Middle frontal gyrus (tissue), 1 donor: ENCODE measurements at regions not wholly inside any gene's neighbourhood (a gene's known extent, or its start where the extent isn't known, plus 50 kb on each side); places are given as distances from the start of the nearest gene placed in this dataset.

Experiments
- DNase-seq: peaks from one replicate; pipeline ENCODE4 v3.0.0-alpha.2; 2015; ENCODE audit warnings: low spot score; ENCODE audit errors: extremely low spot score

DNA sequence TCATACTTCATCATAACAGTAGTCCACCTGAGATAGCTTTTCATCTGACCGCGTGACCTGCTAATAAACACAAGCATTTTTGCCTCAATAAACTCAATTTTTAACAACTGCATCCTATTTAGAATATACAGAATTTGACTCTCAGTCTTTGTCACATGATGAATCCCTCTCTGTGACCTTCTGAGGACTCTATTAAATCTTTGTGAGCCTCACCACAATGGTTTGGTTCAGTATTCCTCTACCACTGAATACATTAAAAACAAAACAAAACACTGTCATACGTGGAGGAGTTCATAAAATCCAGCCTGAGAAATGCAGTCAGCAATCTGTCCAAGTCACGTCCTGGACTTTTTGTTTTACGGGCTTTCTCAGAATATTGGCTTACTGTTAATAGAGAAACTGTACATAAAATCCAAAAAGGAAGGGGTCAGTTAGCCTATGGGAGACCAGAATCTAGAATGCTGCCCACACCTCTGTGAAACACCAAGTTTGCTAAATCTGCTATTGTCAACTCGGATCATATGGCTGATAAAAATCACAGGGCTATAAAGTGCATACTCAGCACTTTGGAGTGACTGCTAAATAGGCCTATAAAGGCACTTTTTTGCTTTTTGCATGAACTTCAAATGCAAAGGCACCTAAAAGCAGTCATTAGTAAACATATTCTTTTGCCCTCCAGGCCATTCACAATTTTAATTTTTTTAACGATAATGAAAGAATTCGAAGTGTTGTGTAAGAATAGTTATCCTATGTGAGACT is 190.3 kb upstream of the HDDC2 start:
- no peak for DNase-seq

DNA sequence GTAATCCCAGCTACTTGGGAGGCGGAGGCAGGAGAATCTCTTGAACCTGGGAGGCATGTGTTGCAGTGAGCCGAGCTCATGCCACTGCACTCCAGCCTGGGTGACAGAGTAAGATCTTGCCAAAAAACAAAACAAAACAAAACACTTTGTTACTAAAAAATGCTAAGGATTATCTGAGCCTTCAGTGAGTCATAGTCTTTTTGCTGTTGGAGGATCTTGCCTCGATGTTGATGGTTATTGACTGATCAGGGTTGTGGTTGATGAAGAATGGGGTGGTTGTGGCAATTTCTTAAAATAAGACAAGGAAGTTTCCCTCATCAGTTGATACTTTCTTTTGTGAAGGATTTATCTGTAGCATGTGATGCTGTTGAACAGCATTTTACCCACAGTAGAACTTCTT is 196.8 kb upstream of the HDDC2 start:
- no peak for DNase-seq

DNA sequence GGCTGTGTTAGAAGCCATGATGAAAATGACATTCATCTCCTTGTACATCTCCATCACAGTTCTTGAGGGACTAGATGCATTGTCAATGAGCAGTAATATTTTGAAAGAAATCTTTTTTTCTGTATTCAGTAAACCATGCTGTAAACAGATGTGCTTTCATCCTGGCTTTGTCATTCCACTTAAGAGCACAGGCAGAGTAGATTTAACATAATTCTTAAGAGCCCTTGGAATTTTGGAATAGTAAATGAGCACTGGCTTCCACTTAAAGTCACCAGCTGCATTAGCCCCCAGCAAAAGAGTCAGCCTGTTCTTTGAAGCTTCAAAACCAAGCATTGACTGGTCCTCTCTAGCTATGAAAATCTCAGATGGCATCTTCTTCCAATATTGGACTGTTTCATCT is 197.8 kb upstream of the HDDC2 start:
- DNase-seq = no peak

DNA sequence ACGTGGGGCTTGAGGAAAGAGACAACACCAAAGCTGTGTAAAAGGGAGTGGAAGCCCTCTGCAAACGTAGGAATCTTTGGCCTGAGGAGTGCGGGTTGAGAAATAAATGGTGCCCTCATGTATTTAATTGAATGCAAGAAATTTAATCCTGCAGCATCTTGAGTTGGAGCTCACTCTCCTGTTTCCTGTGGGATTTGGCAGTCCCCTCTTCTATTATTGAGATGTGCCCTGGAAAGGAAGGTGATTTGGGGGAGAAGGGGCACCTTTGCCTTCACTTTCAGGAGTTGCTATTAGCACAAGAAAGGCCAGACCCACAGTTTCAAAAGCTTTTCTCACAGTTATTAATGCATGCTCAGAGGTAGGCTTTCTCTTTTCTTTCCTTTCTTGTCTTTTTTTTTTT is 201.4 kb upstream of the HDDC2 start:
- no peak for DNase-seq

DNA sequence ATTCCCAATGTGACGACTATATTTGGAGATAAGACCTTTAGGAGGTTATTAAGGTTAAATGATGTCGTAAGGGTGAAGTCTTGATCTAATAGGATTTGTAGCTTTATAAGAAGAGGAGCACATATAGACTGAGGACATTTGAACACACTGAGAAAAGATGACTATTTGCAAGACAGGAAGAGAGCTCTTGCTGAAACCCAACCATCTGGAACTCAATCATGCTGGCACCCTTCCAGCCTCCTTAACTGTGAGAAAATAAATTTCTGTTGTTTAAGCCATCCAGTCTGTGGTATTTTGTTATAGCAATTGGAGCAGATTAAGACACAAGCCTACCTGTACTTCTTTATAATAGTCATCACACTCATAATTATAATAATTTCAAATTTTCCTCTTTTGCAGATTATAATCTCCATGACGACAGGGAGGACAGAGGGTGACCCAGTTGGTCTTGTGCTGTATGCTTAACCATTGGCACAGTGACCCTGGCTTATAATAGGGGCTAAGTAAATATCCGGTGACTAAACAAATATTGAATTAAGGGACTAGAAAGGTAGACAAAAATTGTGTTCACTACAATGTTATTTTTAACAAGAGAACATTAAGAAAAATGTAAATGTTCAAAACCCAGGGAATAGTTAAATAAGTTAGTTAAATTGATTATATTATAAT is 206.4 kb upstream of the HDDC2 start:
- DNase-seq = no peak

DNA sequence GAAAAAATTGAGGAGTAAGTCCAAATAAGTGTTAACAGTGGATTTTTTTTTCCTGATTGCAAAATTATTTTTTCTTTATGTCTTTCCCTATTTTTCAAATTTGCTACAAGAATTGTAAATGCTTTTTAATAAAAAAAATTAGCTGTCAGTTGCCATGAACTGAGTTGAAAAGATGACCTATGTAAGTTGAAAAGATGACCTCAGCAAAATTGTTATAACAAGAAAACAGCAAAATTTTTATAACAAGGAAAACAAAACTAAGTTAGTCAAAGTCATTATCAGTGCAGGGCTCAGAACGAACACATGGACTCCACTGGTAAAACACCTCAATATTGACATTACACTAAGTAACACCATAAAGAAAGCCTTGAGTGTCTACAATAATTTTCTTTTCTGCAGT is 207.0 kb upstream of the HDDC2 start:
- no peak for DNase-seq

DNA sequence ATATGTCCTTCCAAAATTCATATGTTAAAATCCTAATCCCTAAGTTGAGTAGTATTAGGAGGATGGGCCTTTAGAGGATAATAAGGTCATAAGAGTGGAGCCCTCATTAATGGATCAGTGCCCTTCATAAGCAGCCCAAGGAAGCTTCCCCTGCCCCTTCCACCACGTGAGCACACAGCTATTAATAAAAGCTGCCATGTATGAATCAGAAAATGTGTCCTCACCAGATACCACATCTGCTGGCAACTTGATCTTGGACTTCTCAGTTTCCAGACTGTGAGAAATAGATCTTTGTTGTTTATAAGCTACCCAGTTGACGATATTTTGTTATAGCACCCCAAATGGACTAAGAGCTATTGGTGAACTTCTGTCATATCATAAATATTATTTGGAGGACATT is 207.7 kb upstream of the HDDC2 start:
- DNase-seq = no peak

DNA sequence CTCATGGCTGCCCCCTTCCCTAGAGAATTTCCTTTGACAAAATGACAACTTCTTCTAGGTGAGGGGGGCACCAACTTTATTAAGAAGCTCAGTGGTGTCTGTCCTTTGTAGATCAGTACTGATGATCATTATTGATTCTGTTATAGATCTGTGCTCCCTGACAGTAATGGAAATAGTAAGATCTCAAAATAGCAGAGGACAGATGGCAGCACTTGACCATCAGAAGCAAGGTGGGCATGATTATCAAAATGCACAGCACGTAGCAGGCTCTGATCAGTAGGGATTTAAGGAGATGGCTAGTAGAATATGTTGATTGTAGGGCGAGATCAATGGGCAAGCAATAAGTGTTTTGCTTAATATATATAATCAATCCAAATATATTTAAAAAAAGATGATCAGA is 208.6 kb upstream of the HDDC2 start:
- DNase-seq = no peak

DNA sequence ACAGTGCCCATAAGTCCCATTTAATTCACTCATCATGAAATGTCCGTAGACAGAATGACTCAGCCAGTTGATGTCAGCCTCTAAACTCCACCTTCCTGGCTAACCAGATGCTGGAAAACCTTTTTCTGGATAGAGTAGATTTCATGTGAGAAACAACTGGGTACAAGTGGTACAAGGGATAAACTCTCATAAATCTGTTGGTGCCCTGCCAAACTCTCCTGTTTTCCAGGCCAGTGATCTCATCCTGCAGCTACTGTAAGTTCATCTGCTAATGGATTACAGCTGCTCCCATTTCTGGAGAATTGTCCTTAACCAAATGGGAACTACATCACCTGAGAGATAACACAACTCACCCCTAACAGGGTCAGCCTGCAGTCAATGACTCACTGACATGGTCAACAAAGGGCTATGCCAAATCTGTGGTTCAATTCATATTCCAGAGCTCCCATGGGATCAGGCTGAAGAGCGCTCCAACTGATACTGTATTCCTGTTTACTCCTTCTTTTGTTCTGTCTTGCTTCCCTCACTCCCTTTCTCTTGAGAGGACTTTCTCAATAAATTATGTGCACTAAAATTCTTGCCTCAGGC is 210.1 kb upstream of the HDDC2 start:
- DNase-seq = no peak

DNA sequence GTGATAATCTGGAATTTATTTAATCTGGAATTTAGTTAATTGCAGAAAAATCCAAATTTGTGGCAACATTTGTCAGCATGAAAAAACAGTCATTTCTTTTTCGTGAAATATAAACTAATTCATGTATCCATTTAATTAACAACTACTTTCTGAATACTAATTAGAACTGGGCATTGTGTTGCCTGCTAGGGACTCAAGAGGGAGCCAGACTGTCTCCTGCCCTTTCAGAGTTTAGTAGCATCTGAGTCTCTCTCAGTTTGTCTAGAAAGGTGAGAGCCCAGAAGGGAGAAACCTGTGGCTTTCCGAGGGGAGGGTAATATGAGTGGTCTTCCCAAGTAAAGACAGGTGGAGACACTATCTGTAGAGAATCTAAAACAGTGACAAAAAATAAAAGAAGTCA is 210.9 kb upstream of the HDDC2 start:
- DNase-seq = no peak

DNA sequence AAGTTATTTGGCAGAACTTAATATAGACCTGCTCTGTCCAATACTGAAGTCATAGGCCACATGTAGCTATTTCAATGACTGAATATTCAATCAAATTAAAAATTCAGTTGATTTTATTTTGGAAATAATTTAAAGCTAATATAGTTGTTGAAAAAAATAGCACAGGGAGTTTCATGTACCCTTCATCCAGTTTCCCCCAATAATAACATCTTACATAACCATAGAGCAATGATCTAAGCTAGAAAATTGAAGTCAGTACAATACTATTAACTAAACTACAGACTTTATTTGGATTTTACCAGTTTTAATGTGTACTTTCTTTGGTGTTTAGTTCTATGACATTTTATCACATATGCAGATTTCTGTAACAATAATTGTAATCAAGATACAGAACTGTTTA is 212.2 kb upstream of the HDDC2 start:
- DNase-seq = no peak

DNA sequence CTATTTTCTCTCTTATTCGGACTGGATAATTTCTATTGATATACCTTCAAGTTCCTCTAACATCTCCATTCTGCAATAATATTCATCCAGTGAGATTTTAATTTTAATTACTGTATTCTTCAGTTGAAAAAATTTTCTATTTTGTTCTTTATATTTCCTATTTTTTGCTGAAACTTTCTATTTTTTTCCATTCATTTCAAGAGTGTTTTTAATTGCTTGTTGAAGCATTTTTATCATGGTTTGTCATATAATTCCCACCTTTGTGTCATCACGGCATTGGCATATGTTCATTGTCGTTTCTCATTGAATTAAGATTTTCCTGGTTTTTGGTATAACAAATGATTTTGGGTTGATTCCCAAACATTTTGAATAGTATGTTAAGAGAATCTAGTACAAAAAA is 214.9 kb upstream of the HDDC2 start:
- DNase-seq = no peak

DNA sequence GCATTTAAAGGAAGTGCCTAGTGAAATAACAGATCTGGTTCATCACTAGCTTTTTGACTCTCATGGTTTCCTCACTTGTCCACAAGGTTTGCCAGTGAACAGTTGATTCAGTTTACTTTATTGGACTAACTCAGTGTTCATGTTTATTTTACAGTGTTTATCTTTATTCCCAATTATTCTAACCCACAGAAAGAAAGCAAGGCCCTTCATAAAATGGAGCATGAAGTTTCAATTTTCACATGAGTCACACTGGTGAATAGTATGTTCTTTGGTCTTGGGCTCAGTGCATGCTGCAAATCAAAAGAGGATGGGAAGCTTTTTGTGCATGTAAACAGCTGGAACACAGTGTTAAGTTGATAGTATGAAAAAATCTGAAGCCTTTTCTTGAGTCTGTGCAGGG is 217.6 kb upstream of the HDDC2 start:
- DNase-seq = no peak

DNA sequence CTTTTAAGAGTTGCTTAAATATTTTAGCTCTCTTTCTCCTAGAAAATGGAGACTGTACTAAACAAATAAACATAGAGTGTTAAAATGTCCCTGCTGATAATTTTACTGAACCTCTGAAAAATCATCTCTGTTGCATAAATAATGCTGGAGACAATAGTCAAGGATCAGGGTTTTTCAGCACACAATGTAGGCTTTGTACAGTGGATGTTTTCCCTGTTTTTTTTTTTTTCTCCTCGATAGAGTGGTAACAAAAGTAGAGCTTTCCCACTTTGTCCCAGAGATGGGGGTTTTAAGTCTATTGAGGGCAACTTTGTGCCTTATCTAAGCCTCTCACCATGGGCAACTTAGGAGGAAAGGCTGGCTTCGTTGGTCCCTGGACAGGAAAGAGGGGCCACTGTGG is 222.6 kb upstream of the HDDC2 start:
- no peak for DNase-seq

DNA sequence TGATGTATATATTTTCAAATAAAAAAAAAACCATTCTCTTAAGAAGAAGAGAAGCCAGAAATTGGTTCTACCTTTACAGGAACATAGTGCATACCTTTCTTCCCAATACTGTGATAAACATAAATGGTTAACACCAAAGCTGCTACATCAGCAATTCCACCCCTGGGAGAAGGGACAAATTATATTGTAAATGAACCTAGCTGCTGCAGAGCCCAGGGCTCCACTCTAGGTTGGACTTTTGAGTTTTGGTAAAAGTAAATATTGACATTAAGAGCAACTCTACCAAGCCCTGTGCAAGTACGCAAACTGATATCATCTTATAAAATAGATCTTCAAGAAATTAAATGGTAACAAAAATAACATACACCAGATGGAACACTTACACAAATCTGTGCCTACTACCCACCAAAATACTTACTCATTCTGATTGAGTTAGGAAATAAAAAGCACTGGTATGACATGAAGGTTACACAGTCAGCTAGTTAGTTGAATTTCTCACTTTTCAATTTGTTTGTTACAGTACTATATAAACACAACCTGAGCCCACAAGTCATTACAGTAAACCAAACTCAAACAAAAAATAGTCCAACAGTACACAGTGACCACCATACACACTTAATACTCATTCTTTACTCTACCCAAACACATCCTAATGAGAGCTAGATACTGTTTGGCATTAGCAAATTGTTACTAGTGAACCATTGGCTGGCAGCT is 223.3 kb upstream of the HEY2 start:
- DNase-seq = no peak

DNA sequence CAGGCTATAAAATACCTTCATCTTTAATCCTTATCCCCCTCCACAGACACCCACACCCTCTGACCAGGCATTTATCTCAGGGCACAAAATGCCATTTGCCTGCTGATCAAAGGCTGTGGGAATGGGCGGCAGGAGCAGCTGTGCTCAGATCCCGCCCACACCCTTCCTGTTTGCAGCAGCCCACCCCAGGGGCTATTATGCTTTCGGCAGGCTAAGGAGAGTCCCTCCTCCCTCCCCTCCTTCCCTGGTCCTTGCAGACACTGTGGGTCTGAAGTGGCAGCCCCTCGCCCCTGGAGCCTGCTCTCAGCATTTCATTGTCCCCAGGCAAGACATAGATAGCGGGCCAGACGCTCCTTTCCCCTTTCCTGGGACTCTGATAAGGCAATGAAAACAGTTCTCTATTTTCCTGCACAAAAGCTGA is 220.8 kb upstream of the HEY2 start:
- DNase-seq = no peak

DNA sequence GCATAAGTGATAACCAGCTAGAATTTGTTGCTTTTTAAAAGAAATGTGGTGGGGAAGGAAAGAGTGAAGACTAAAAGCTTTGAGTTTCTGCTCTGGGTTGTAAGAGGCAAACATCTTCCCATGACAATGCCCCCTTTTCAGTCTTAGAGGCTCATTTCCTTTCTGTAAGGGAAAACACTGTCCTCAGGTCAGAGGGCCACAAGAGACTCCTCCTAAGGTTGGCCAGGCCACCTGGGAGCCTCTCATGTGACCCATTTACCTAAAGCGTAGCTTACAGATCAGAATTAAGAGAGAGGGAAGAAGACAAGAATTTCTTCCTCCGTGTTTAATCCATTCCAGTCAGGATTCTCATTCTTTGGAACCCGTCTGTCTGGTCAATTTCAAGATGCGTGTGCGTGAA is 220.4 kb upstream of the HEY2 start:
- no peak for DNase-seq

DNA sequence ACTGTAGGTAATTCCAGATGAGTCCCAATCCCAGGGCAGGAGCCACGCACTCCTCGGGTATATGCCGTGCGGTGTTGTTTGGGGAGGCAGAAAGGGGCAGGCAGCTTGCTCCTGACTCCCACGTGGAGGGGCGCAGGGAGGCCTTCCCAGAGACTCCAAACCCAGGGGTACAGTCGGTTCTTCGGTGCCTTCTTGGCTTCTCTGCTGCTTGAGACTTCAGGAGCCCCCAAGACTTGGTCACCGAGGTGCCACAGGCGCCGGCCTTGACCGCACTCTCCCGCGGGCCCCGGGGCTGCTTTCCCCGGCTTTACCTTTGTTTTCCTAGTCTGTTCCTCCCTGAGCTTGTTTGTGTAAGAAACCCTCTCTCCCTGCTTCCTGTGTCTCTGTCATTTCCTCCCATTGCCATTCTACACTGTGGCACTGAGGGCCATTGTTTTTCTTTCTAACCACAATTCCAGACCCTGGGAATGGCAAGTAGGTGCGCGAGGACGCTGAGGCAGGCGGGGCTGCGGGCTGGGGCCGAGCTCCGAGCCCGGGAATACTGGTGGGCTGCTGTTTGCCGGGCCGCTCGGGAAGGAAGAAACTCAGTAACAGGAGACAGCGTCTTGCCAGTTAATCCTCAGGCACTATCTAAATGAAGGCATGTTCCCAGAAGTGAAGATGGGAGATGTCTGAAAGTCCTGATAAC is 215.6 kb upstream of the HEY2 start:
- DNase-seq = no peak

DNA sequence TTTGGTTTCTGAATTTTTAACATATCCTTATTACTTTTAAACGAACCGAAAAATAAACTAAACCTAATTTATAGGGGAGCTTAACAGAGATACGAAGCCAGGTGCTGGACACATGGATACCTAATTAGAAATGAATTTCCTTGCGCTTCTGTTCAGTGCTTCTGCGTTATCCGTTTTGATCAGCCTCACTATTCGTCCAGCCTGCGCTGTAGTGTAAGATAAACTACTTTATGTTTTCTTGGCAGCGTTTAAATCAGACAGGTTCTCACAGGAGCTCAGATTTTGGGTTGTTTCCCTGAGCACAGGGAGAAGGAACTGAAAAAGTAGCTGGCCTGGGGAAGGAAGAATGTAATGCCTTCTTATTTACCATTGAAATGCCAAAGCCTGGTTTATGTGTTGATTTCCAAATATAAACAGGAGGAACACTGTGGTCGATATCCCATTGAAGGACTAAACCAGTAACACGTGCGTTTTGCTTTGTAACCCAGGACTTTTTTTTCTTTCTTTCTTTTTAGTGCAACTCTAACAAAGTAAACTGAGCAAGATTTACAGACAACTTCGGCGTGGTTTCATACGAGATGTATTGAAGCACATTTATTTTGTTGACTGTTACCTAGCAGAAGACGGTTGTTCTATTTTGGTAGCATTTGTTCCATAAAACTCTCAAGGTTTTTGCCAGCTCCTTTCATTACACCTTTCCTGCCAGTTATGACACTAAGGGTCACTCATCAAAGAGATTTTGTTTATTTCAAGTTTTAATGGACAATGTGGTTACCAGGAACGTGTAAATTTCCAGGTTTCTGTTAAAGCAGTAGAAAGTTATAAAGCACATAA is 214.8 kb upstream of the HEY2 start:
- no peak for DNase-seq

DNA sequence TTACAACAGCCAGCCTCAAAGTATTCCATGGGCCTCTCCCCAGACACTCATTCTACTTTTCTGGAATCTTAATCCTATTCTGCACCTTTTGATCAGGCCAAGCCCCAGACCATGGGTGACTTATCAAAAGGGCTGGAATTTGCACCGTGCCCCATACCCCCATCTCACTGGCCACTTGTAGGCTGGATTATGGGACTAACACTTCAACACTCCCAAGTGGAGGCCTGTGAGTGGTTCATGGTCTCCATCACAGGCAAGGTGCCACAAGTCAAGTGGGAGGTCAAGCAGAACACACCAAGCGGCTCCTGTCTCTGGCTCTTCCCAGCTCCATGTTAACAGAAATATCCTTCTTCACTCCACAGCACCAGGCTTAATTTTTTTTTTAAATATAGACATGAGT is 212.3 kb upstream of the HEY2 start:
- no peak for DNase-seq

DNA sequence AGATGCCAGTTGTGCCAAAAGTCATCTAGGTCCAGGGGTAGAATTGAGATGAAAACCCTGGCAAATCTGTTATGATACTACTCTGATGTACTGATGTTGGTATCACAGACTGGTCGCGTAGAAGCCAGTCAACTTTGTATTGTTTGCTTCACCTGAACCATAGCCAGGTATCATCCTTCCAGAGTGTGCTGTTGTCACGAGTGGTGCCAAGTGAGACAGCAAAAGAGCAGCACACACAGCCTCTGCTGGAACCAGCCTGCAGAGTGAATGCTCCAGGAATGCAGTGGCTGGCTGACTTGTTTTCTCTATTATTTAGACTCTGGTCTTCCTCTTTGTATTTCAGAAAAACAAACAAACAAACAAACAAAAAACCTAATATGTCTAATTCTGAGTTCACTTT is 209.5 kb upstream of the HEY2 start:
- DNase-seq = no peak
